ENCODE measurements at regions not wholly inside any gene's neighbourhood (a gene's known extent, or its start where the extent isn't known, plus 50 kb on each side); places are given as distances from the start of the nearest gene placed in this dataset.

DNA sequence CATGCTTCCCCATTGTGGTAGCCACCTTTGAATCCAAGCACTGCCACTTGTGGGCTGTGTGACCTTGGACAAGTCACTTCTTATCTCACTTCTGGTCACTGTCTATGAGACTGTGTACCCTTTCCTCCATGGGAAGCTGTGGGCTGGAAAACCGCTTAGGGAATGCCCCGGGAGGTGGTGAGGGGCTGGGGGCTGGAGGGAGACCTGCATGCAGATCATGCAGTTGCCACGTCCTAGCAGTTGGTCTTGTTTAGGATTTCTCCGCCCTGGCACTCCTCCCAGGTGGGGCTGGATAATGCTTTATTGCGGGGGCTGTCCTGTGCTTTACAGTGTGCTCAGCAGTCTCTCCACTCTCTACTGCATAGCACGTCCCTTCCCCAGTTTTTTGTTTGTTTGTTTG, 62.9 kb upstream of the OPN4 start:
- TF ChIP-seq CTCF (conservative IDR thresholded peaks at IDR 0.05), result no peak
- Mint-ChIP-seq H3K27ac (ENCODE audit: unreplicated experiment) (no peak overlapping the region), H3K27me3 (ENCODE audit: low read depth) (no peaks in the 10 kb centered on the region), H3K4me1 (peaks cover 3% of the 10 kb centered on the region), H3K36me3 (ENCODE audit: low read depth) (no peaks in the 10 kb centered on the region), H3K9me3 (no peaks in the 10 kb centered on the region), H3K4me3 (no peak overlapping the region)
- no peak for DNase-seq (ENCODE audit: low read depth, low spot score)

- Mint-ChIP-seq H3K27ac (ENCODE audit: unreplicated experiment) (no peak overlapping the region), H3K4me3 (no peak overlapping the region), H3K9me3 (no peaks in the 10 kb centered on the region), H3K36me3 (ENCODE audit: low read depth) (no peaks in the 10 kb centered on the region), H3K27me3 (ENCODE audit: low read depth) (no peaks in the 10 kb centered on the region), H3K4me1 (no peaks in the 10 kb centered on the region)
- DNase-seq (ENCODE audit: low read depth, low spot score), result no peak
- TF ChIP-seq CTCF (conservative IDR thresholded peaks at IDR 0.05), result no peak
Observed at GRCh38 chr10:86592413-86592812, 61.9 kb upstream of the OPN4 start.

DNA sequence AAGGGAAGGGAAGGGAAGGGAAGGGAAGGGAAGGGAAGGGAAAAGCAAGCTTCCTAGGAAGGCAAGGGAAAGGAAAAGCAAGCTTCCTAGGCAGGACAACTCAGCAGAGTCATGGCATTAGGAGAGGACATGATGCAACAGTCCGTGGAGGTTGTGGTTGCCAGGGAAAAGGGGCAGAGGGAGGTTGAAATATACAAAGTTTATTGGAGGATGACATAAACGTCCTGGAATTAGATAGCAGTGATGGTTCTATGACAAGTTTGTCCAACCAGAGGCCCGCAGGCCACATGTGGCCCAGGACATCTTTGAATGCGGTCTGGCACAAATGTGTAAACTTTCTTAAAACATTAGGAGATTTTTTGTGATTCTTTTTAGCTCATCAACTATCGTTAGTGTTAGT, 59.8 kb upstream of the OPN4 start:
- H3K36me3 Mint-ChIP-seq (ENCODE audit: low read depth), result no peaks in the 10 kb centered on the region
- H3K4me3 Mint-ChIP-seq, result no peak overlapping the region
- H3K27ac Mint-ChIP-seq (ENCODE audit: unreplicated experiment), result no peak overlapping the region
- H3K9me3 Mint-ChIP-seq, result no peaks in the 10 kb centered on the region
- DNase-seq (ENCODE audit: low read depth, low spot score), result no peak
- no peak for TF ChIP-seq CTCF (conservative IDR thresholded peaks at IDR 0.05)
- H3K4me1 Mint-ChIP-seq, result no peaks in the 10 kb centered on the region
- H3K27me3 Mint-ChIP-seq (ENCODE audit: low read depth), result no peaks in the 10 kb centered on the region

GRCh38 chr10:86595496-86595895, 58.9 kb upstream of the OPN4 start:
- no peak overlapping the region for H3K27ac Mint-ChIP-seq (ENCODE audit: unreplicated experiment)
- H3K4me3 Mint-ChIP-seq, result no peak overlapping the region
- H3K36me3 Mint-ChIP-seq (ENCODE audit: low read depth), result no peaks in the 10 kb centered on the region
- H3K4me1 Mint-ChIP-seq, result peaks cover 4% of the 10 kb centered on the region
- H3K9me3 Mint-ChIP-seq, result no peaks in the 10 kb centered on the region
- TF ChIP-seq CTCF (conservative IDR thresholded peaks at IDR 0.05), result no peak
- no peak for DNase-seq (ENCODE audit: low read depth, low spot score)
- no peaks in the 10 kb centered on the region for H3K27me3 Mint-ChIP-seq (ENCODE audit: low read depth)

DNA sequence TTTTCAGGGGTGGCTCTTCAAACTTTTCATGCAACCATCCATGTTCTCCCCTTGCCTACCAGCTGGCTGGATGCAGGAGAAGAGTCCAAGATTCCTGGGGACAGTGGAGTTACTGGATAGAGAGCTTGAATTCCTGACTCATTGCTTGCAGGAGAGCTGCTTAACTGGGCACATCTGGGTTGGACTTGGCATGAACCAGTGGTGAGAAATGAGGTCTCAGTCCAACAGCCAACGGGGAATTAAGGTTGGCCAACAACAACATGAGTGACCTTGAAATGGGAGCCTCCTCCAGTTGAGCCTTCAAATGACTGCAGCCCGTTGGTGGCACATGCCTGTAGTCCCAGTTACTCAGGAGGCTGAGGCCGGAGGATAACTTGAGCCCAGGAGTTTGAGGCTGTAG, 58.1 kb upstream of the OPN4 start:
- Mint-ChIP-seq H3K36me3 (ENCODE audit: low read depth) (no peaks in the 10 kb centered on the region), H3K4me1 (peaks cover 4% of the 10 kb centered on the region), H3K4me3 (no peak overlapping the region), H3K9me3 (no peaks in the 10 kb centered on the region), H3K27me3 (ENCODE audit: low read depth) (no peaks in the 10 kb centered on the region), H3K27ac (ENCODE audit: unreplicated experiment) (peak overlapping the region; percentile 75)
- no peak for DNase-seq (ENCODE audit: low read depth, low spot score)
- TF ChIP-seq CTCF (conservative IDR thresholded peaks at IDR 0.05), result no peak

DNA sequence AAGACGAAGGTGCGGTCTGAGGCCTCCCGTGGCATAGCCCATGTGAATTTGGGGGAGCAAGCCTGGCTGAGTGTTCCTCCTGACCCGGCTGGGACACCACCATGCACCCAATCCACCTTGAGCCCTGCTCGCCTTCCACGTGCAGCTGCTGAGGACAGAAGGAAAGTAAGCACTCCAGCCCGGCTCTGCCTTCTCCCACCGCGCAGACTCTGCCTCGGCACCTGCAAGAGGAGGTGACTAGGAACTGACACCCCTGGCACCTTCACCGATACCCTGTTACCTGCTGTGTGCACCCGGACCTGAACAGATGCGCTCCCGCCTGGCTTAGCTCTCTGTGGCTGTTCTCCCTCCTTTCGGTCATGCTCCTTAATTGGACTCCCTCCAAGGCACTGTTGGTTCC, 57.0 kb upstream of the OPN4 start:
- Mint-ChIP-seq H3K27ac (ENCODE audit: unreplicated experiment) (no peak overlapping the region), H3K36me3 (ENCODE audit: low read depth) (no peaks in the 10 kb centered on the region), H3K27me3 (ENCODE audit: low read depth) (no peaks in the 10 kb centered on the region), H3K4me1 (peaks cover 7% of the 10 kb centered on the region), H3K4me3 (no peak overlapping the region), H3K9me3 (no peaks in the 10 kb centered on the region)
- TF ChIP-seq CTCF (conservative IDR thresholded peaks at IDR 0.05), result no peak
- no peak for DNase-seq (ENCODE audit: low read depth, low spot score)
